Mucosa of stomach (tissue), 1 donor: ENCODE measurements at regions not wholly inside any gene's neighbourhood (a gene's known extent, or its start where the extent isn't known, plus 50 kb on each side); places are given as distances from the start of the nearest gene placed in this dataset.

Experiments used
- H3K27me3 ChIP-seq: one replicate; pipeline ENCODE4 v1.7.0; 2013; ENCODE audit warnings: mild to moderate bottlenecking, low read length; ENCODE audit not compliant: control insufficient read depth, insufficient read depth
- H3K36me3 ChIP-seq: one replicate; pipeline ENCODE4 v1.7.0; 2013; ENCODE audit warnings: low read length; ENCODE audit not compliant: control insufficient read depth, insufficient read depth
- H3K4me1 ChIP-seq: one replicate; pipeline ENCODE4 v1.7.0; 2013; ENCODE audit warnings: mild to moderate bottlenecking, low read length; ENCODE audit not compliant: control insufficient read depth, insufficient read depth
- H3K4me3 ChIP-seq: one replicate; pipeline ENCODE4 v1.7.0; 2013; ENCODE audit warnings: low read length
- H3K9ac ChIP-seq: one replicate; pipeline ENCODE4 v1.7.0; 2013; ENCODE audit warnings: mild to moderate bottlenecking, low read length, moderate library complexity
- H3K9me3 ChIP-seq: one replicate; pipeline ENCODE4 v1.7.0; 2013; ENCODE audit warnings: mild to moderate bottlenecking, low read length, moderate library complexity; ENCODE audit not compliant: control insufficient read depth
- donor health status: Pancreatic carcinoma.

DNA sequence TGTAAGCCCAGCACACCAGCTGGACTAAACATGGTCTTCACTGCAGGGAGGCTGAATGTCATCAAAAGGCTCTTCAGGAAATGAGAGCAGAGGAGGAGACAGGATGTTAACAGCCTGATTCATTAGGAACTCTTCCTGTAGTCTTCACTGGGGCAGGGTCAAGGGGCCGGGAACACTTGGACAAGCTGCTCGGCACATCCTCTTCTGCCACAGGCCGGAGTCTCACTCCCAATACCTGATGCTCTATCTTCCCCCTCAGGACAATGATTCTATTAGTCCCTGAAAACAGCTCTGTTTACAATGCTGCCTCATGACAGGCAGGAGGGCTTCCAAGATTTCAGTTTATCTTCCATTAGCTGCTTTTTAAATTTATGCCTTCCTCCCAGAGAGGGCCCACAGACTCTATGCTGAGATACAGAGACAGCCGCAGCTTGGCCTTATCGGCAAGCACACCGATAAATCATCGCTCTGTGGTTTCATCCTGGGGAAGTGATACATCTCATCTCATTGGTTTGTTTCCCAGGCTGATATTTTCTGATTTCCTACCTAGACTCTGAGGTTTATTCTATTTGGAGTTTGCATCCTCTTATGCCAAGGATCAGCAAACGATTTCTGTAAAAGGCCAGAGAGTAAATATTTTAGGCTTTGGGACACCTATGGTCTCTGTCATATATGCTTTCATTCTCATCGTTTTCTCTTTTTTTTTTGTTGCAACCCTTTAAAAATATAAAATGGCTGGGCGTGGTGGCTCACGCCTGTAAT lies 214.0 kb upstream of the ASIC2 start:
- H3K36me3 ChIP-seq: no peaks in the 10 kb centered on the region
- no peaks in the 10 kb centered on the region for H3K4me1 ChIP-seq
- H3K9me3 ChIP-seq: no peaks in the 10 kb centered on the region
- no peak overlapping the region for H3K9ac ChIP-seq
- H3K4me3 ChIP-seq: no peak overlapping the region
- no peaks in the 10 kb centered on the region for H3K27me3 ChIP-seq

DNA sequence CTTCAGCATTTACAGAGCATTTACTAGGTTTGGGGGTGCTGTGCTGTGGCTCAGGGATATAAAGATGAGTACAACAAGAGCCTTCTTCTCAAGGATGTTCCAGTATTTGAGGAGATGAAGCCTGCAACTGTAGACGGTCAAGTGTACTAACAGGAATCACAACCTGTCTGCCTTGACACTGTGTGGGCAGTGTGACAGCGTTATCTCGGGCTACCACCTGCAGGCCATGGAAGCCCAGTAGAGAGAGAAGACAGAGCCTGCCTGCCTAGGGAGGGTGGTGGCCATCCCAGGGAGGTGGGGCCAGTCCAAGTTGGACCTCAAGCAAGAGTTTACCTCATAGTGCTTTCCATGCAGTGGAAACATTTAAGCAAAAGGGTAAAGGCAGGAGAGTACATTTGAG lies 215.1 kb upstream of the ASIC2 start:
- no peaks in the 10 kb centered on the region for H3K9me3 ChIP-seq

DNA sequence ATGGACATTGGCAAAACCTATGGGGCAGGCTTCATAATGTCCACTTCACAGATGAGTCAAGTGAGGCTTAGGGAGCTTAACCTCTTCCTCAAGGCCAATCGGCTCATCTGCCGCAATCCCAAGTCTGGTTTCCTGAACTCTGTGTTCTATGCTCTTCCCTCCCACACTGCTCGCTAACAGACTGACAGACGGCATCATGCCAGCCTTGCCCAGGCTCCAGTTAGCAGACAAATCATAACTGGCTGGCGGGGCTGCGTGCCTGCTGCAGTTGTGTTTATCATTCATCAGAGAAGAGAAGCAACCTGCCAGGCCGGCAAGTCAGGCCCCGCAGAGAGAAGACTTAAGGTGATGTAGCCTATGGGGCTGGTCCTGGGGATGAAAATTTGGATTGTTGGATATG lies 216.2 kb upstream of the ASIC2 start:
- Histone ChIP-seq H3K36me3 (no peaks in the 10 kb centered on the region), H3K9ac (no peak overlapping the region), H3K4me3 (no peak overlapping the region), H3K27me3 (no peaks in the 10 kb centered on the region), H3K4me1 (no peaks in the 10 kb centered on the region), H3K9me3 (no peaks in the 10 kb centered on the region)

More for the DNA sequence above, 215.1 kb upstream of the ASIC2 start:
- H3K4me3 ChIP-seq: no peak overlapping the region
- H3K36me3 ChIP-seq: no peaks in the 10 kb centered on the region
- H3K4me1 ChIP-seq: no peaks in the 10 kb centered on the region
- no peaks in the 10 kb centered on the region for H3K27me3 ChIP-seq
- no peak overlapping the region for H3K9ac ChIP-seq

DNA sequence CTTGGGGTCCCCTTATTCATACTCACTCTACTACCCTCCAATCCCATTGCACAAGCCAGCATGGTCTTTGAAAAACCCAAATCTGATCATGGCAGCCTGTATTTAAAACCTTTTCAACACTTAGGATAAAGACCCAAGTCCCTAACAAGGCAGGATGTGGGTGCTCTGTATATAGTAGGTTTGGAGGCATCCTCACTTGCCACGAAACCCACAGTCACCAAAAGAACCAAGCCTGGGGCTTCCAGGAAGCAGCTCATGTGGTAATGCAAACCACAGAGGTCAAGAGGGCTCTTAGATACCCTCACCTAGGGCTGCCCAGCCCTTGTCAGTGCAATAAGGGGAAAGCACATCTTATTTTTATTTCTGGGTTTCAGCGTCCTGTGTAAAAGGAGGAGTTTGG lies 218.6 kb upstream of the ASIC2 start:
- H3K9ac ChIP-seq: no peak overlapping the region

GRCh38 chr17:33512113-33512512 lies 219.0 kb upstream of the ASIC2 start:
- H3K36me3 ChIP-seq: no peaks in the 10 kb centered on the region
- H3K4me1 ChIP-seq: no peaks in the 10 kb centered on the region
- H3K9ac ChIP-seq: no peak overlapping the region
- H3K4me3 ChIP-seq: no peak overlapping the region
- no peaks in the 10 kb centered on the region for H3K9me3 ChIP-seq
- no peaks in the 10 kb centered on the region for H3K27me3 ChIP-seq

More for the DNA sequence above, 218.6 kb upstream of the ASIC2 start:
- Histone ChIP-seq H3K9me3 (no peaks in the 10 kb centered on the region), H3K4me1 (no peaks in the 10 kb centered on the region), H3K4me3 (no peak overlapping the region), H3K36me3 (no peaks in the 10 kb centered on the region), H3K27me3 (no peaks in the 10 kb centered on the region)

DNA sequence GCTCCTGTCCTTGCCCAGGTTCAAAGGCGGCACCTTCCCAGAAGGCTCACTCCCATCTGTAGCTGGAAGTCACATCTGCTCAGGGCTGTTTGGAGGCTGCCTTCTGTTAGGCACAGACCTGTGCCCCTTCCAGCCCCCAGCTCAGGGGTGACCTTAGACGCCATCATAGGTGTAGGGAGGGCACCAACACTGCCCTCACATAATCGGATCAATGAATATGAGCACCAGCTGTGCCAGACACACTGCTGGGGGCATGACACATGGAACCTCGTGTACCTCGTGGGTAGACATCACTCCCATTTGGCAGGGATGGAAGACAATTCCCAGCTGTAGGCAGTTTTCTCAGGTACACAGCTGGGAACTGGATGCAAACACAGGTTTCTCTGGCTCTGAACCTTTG lies 220.7 kb upstream of the ASIC2 start:
- Histone ChIP-seq H3K9me3 (no peaks in the 10 kb centered on the region), H3K4me3 (no peak overlapping the region), H3K4me1 (no peaks in the 10 kb centered on the region), H3K36me3 (no peaks in the 10 kb centered on the region), H3K9ac (no peak overlapping the region), H3K27me3 (no peaks in the 10 kb centered on the region)

- Histone ChIP-seq H3K9me3 (no peaks in the 10 kb centered on the region), H3K9ac (no peak overlapping the region), H3K36me3 (no peaks in the 10 kb centered on the region), H3K4me1 (no peaks in the 10 kb centered on the region), H3K4me3 (no peak overlapping the region), H3K27me3 (no peaks in the 10 kb centered on the region)
Measured at GRCh38 chr17:33514369-33514768, 221.3 kb upstream of the ASIC2 start.

DNA sequence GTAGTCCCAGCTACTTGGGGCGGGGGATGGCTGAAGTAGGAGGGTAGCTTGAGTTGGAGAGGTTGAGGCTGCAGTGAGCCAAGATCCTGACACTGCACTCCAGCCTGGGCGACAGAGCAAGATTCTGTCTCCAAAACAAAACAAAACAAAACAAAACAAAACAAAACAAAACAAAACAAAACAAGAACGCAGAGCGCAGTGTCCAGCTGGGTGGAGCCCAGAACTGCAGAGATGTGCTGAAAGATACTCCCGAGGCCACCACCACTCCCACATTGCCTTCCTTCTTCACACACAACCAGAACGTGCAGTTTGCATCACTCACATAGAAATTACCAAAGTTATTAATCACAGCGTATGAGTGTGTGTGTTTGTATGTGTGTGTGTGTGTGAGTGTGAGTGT lies 222.9 kb upstream of the ASIC2 start:
- H3K4me3 ChIP-seq: no peak overlapping the region
- H3K9ac ChIP-seq: no peak overlapping the region
- no peaks in the 10 kb centered on the region for H3K36me3 ChIP-seq
- no peaks in the 10 kb centered on the region for H3K4me1 ChIP-seq
- no peaks in the 10 kb centered on the region for H3K27me3 ChIP-seq
- no peaks in the 10 kb centered on the region for H3K9me3 ChIP-seq

GRCh38 chr17:33516645-33517044 lies 223.6 kb upstream of the ASIC2 start:
- Histone ChIP-seq H3K9ac (no peak overlapping the region), H3K36me3 (no peaks in the 10 kb centered on the region), H3K27me3 (no peaks in the 10 kb centered on the region), H3K4me3 (no peak overlapping the region), H3K9me3 (no peaks in the 10 kb centered on the region), H3K4me1 (no peaks in the 10 kb centered on the region)

- Histone ChIP-seq H3K36me3 (no peaks in the 10 kb centered on the region), H3K9ac (no peak overlapping the region), H3K27me3 (no peaks in the 10 kb centered on the region), H3K4me3 (no peak overlapping the region), H3K9me3 (no peaks in the 10 kb centered on the region), H3K4me1 (no peaks in the 10 kb centered on the region)
Measured at GRCh38 chr17:33517746-33518145, 224.7 kb upstream of the ASIC2 start.

GRCh38 chr17:33519692-33520091 lies 226.6 kb upstream of the ASIC2 start:
- Histone ChIP-seq H3K36me3 (no peaks in the 10 kb centered on the region), H3K27me3 (no peaks in the 10 kb centered on the region), H3K9me3 (no peaks in the 10 kb centered on the region), H3K9ac (no peak overlapping the region), H3K4me3 (no peak overlapping the region), H3K4me1 (no peaks in the 10 kb centered on the region)

- no peaks in the 10 kb centered on the region for H3K36me3 ChIP-seq
- no peaks in the 10 kb centered on the region for H3K27me3 ChIP-seq
- no peak overlapping the region for H3K9ac ChIP-seq
- no peaks in the 10 kb centered on the region for H3K9me3 ChIP-seq
- no peak overlapping the region for H3K4me3 ChIP-seq
- no peaks in the 10 kb centered on the region for H3K4me1 ChIP-seq
Measured at GRCh38 chr17:33520426-33521330, 227.6 kb upstream of the ASIC2 start.
